HG03432 (cell line): ENCODE measurements at regions not wholly inside any gene's neighbourhood (a gene's known extent, or its start where the extent isn't known, plus 50 kb on each side); places are given as distances from the start of the nearest gene placed in this dataset.
A peak's percentile ranks its signal among the peaks of the same experiment; 100 is the strongest.
"Not testable (repeated sequence)": the region's sequence is repeated elsewhere in the genome, so short reads cannot be mapped to it uniquely, and the experiment has no call there.

Experiments used
- ATAC-seq: cut with Tn5 transposase; IDR thresholded peaks from one replicate; pipeline ENCODE4 v1.9.1; 2021; ENCODE audit warnings: mild to moderate bottlenecking, moderate library complexity; ENCODE audit not compliant: unreplicated experiment

GRCh38 chr17:21756856-21757619 lies 64.7 kb downstream of the KCNJ18 start:
- no peak for ATAC-seq

GRCh38 chr17:21759636-21760035 lies 67.3 kb downstream of the KCNJ18 start:
- not testable (repeated sequence) for ATAC-seq

- not testable (repeated sequence) for ATAC-seq
Measured at GRCh38 chr17:21763738-21764340, 71.5 kb downstream of the KCNJ18 start.

GRCh38 chr17:21765651-21766290 lies 73.4 kb downstream of the KCNJ18 start:
- ATAC-seq = not testable (repeated sequence)

GRCh38 chr17:21766565-21766964 lies 74.2 kb downstream of the KCNJ18 start:
- not testable (repeated sequence) for ATAC-seq

- ATAC-seq = not testable (repeated sequence)
Measured at GRCh38 chr17:21767162-21768156, 75.1 kb downstream of the KCNJ18 start.

- not testable (repeated sequence) for ATAC-seq
Measured at GRCh38 chr17:21768244-21768643, 75.9 kb downstream of the KCNJ18 start.

- ATAC-seq = not testable (repeated sequence)
Measured at GRCh38 chr17:21768729-21769462, 76.6 kb downstream of the KCNJ18 start.

GRCh38 chr17:21769781-21770180 lies 77.5 kb downstream of the KCNJ18 start:
- ATAC-seq = not testable (repeated sequence)

- ATAC-seq = peak; percentile 87
Measured at GRCh38 chr17:21770466-21771446, 78.4 kb downstream of the KCNJ18 start.

- ATAC-seq = no peak
Measured at GRCh38 chr17:21772321-21772720, 80.0 kb downstream of the KCNJ18 start.

- not testable (repeated sequence) for ATAC-seq
Measured at GRCh38 chr17:21772991-21773713, 80.8 kb downstream of the KCNJ18 start.

GRCh38 chr17:21774263-21774662 lies 81.9 kb downstream of the KCNJ18 start:
- no peak for ATAC-seq

- not testable (repeated sequence) for ATAC-seq
Measured at GRCh38 chr17:21775566-21775965, 83.2 kb downstream of the KCNJ18 start.

GRCh38 chr17:21776921-21777320 lies 84.6 kb downstream of the KCNJ18 start:
- not testable (repeated sequence) for ATAC-seq

- ATAC-seq = not testable (repeated sequence)
Measured at GRCh38 chr17:21778866-21779265, 86.5 kb downstream of the KCNJ18 start.

GRCh38 chr17:21780293-21780888 lies 88.1 kb downstream of the KCNJ18 start:
- not testable (repeated sequence) for ATAC-seq
